Central memory CD8-positive, alpha-beta T cell (primary cell): ENCODE measurements at regions not wholly inside any gene's neighbourhood (a gene's known extent, or its start where the extent isn't known, plus 50 kb on each side); places are given as distances from the start of the nearest gene placed in this dataset.
"Not testable (repeated sequence)": the region's sequence is repeated elsewhere in the genome, so short reads cannot be mapped to it uniquely, and the experiment has no call there.

Experiments used
- ATAC-seq: fragments of 150-1000 bp; cut with Tn5 transposase; replicated peaks from 2 replicates; pipeline ENCODE4 v1.10.0; 2022; ENCODE audit warnings: mild to moderate bottlenecking, moderate FRiP score, moderate number of reproducible peaks; ENCODE audit not compliant: poor library complexity, severe bottlenecking; ENCODE audit errors: extremely low read depth
- DNase-seq, 2 donors: peaks; one replicate each; pipeline ENCODE4 v3.0.0; 2021; ENCODE audit warnings: low spot score in 2 of 2
- H3K27ac Mint-ChIP-seq: one replicate; pipeline ENCODE4 v1.8.0; 2022; ENCODE audit warnings: low read depth, mild to moderate bottlenecking, moderate library complexity, mixed read lengths
- H3K27me3 Mint-ChIP-seq: one replicate; pipeline ENCODE4 v1.8.0; 2022; ENCODE audit warnings: mixed read lengths
- H3K36me3 Mint-ChIP-seq: one replicate; pipeline ENCODE4 v1.8.0; 2022; ENCODE audit warnings: mild to moderate bottlenecking, moderate library complexity, mixed read lengths; ENCODE audit not compliant: insufficient read depth
- H3K4me1 Mint-ChIP-seq: one replicate; pipeline ENCODE4 v1.8.0; 2022; ENCODE audit warnings: mixed read lengths
- H3K4me3 Mint-ChIP-seq: one replicate; pipeline ENCODE4 v1.8.0; 2022; ENCODE audit warnings: mild to moderate bottlenecking, moderate library complexity, mixed read lengths
- H3K9me3 Mint-ChIP-seq: one replicate; pipeline ENCODE4 v1.8.0; 2022; ENCODE audit warnings: mixed read lengths

GRCh38 chr2:110329158-110329557 lies 116.8 kb upstream of the MTLN start:
- not testable (repeated sequence) for H3K27ac Mint-ChIP-seq, DNase-seq, H3K27me3 Mint-ChIP-seq, H3K9me3 Mint-ChIP-seq, ATAC-seq, H3K4me3 Mint-ChIP-seq, H3K4me1 Mint-ChIP-seq, H3K36me3 Mint-ChIP-seq

DNA sequence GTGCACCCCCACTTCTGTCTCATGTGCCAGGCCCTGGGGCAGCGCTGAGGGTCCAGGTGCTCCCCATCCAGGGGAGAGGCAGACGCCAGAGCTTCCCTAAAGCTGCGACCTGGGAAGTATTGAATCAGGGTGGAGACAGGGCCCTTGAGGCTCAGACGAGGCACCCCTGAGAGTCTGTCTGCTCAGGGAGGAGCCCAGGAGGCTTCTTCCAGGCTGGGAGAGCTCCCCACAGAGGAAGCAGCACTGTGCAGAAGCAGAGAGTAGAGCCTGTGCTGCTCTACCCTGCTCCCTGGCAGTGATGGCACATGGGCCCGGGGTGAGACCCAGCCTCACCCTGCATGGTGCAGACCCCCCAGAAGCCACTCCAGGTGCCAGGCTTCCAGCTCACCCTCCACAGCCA lies 116.3 kb upstream of the MTLN start:
- not testable (repeated sequence) for H3K27me3 Mint-ChIP-seq

GRCh38 chr2:110323832-110324231 lies 111.5 kb upstream of the MTLN start:
- not testable (repeated sequence) for H3K36me3 Mint-ChIP-seq, H3K4me3 Mint-ChIP-seq, ATAC-seq, H3K9me3 Mint-ChIP-seq, H3K4me1 Mint-ChIP-seq, H3K27ac Mint-ChIP-seq, DNase-seq, H3K27me3 Mint-ChIP-seq

More for the DNA sequence above, 116.3 kb upstream of the MTLN start:
- H3K27ac Mint-ChIP-seq, H3K36me3 Mint-ChIP-seq, H3K4me3 Mint-ChIP-seq, H3K9me3 Mint-ChIP-seq, H3K4me1 Mint-ChIP-seq, DNase-seq, ATAC-seq: not testable (repeated sequence)

DNA sequence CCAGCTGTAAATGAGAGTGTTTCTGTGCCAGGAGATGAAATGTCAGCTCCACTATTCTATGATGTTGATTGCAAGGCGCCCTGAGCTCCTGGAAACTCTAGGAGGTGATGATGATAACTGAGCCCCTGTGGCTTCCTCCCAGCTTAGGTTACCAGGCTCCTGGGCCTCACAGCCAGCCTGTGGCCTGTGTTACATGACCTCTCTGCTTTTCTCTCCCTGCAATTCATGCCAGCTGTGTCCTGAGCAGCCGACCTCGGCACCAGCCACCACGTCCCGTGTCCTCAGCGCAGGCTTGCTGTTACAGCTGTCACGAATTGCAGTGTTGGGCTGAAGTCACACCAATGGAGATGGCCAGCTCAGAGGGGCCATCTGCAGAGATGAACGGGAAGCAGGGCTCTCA lies 110.2 kb upstream of the MTLN start:
- not testable (repeated sequence) for ATAC-seq

GRCh38 chr2:110320834-110321563 lies 108.7 kb upstream of the MTLN start:
- H3K36me3 Mint-ChIP-seq, H3K4me1 Mint-ChIP-seq, DNase-seq, H3K4me3 Mint-ChIP-seq, H3K9me3 Mint-ChIP-seq, H3K27ac Mint-ChIP-seq, H3K27me3 Mint-ChIP-seq, ATAC-seq: not testable (repeated sequence)

More for the DNA sequence above, 110.2 kb upstream of the MTLN start:
- H3K27ac Mint-ChIP-seq, DNase-seq, H3K4me1 Mint-ChIP-seq, H3K27me3 Mint-ChIP-seq, H3K4me3 Mint-ChIP-seq, H3K9me3 Mint-ChIP-seq, H3K36me3 Mint-ChIP-seq: not testable (repeated sequence)

DNA sequence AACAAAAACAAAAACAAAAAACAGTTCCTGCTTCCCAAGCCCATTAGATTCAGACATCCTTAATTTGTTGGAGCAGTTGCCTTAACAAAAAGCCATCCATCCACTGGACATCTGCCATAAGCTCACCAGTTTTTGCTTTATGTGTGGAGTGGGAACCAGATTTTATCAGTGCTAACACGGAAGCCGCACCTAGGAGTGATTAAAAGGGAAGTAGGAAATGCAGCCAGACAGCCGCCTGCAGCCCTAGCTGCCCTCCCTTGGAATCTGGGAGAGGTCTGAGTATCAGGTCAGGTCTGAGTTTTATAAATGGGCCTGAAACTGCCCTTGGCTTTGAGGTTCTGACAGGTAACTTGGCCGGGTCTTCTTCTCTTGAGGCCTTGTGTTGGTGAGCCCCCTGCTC lies 106.6 kb upstream of the MTLN start:
- not testable (repeated sequence) for DNase-seq, H3K9me3 Mint-ChIP-seq, H3K27ac Mint-ChIP-seq, H3K4me3 Mint-ChIP-seq, ATAC-seq, H3K4me1 Mint-ChIP-seq, H3K36me3 Mint-ChIP-seq, H3K27me3 Mint-ChIP-seq

DNA sequence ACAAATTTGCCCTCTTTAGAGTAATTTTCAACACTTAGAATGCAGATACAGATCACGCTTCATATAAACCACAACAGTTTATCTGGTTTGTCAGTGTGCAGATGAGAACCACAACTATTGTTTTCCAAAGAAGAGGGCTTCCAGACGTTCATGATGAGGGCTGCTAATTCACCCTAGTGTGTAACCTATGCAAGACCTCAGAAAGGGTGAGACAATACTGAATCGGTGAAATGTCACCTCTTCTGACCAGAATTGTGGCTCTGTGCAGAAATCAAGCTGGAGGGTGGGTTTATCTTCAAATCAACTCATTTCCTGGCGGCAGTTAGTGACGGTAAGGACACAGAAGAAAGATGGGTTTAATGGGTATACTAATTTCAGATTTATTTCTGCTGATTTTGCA lies 105.0 kb upstream of the MTLN start:
- not testable (repeated sequence) for DNase-seq, H3K4me3 Mint-ChIP-seq, H3K9me3 Mint-ChIP-seq, H3K36me3 Mint-ChIP-seq, H3K27me3 Mint-ChIP-seq, H3K4me1 Mint-ChIP-seq, H3K27ac Mint-ChIP-seq
- peak; percentile 10 for ATAC-seq

DNA sequence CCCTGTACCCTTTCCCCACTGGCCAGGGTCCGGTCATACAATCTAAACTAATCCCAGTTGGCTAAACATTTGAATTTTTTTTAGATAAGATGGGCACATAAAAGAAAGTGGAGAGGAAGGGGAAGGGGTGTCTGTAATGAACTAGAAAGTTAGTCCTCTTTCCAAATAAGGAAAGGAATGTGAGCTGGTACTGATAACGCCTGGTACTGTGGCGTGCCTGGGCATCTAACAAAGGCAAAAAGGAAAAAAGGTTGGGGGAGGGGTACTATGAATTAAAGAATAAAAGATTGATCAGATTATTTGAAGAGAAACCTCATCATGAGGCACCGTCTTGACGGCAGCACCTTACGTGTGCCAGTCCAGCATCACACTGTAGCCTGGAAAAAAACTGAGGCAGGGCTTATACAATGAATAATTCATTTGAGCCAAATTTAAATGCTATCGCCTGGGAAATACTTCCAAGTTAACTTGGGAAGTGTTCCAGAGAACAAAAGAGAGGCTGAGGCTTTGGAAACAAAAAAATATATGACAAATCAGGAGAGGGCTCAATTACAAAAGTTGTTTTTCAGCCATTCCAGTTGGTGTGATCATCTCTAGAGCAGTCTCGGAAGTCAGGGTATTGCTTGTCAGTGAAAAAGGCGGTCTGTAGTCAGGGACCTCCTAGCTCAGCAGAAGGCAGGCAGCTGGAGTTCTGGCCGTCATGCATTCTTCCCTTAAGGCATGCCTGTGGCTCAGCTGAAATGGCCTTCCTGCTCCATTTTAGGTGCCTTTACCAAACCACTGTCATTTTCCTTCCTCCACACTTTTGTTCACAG lies 103.9 kb upstream of the MTLN start:
- not testable (repeated sequence) for ATAC-seq, H3K27me3 Mint-ChIP-seq, H3K4me3 Mint-ChIP-seq, H3K9me3 Mint-ChIP-seq, H3K4me1 Mint-ChIP-seq, DNase-seq, H3K36me3 Mint-ChIP-seq, H3K27ac Mint-ChIP-seq

DNA sequence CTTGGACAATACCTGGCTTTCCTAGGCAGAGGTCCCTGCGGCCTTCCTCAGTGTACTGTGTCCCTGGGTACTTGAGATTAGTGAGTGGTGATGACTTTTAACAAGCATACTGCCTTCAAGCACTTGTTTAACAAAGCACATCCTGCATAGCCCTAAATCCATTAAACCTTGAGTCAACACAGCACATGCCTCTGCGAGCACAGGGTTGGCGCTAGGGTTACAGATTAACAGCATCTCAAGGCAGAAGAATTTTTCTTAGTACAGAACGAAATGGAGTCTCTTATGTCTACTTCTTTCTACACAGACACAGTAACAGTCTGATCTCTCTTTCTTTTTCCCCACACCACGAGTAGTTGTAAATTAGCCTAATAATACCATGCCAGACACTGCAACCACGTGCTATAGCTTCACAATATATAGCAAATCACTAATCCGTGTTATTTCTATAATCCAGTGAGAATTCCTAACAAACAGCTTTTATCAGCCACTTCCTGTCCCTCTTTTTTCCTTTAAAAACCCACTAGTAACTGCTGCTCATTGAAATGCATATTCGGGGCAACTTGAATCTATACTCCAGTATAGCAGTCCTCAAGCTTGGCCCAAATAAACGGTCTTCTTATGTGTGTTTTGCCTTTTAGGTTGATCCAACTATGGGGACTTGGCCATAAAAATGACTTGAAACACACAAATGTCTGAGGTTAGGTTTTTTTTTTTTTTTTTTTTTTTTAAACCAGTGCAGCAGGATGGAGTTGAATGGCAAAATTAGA lies 102.9 kb upstream of the MTLN start:
- not testable (repeated sequence) for ATAC-seq, H3K4me1 Mint-ChIP-seq, H3K36me3 Mint-ChIP-seq, H3K27ac Mint-ChIP-seq, H3K4me3 Mint-ChIP-seq, DNase-seq, H3K27me3 Mint-ChIP-seq, H3K9me3 Mint-ChIP-seq

- not testable (repeated sequence) for H3K27me3 Mint-ChIP-seq, H3K27ac Mint-ChIP-seq, ATAC-seq, H3K36me3 Mint-ChIP-seq, H3K4me3 Mint-ChIP-seq, DNase-seq, H3K4me1 Mint-ChIP-seq, H3K9me3 Mint-ChIP-seq
These were observed 102.1 kb upstream of the MTLN start for GRCh38 chr2:110314472-110314871.

- H3K27ac Mint-ChIP-seq, H3K27me3 Mint-ChIP-seq, H3K4me1 Mint-ChIP-seq, H3K9me3 Mint-ChIP-seq, DNase-seq, H3K36me3 Mint-ChIP-seq, H3K4me3 Mint-ChIP-seq, ATAC-seq: not testable (repeated sequence)
These were observed 100.7 kb upstream of the MTLN start for GRCh38 chr2:110313032-110313431.

GRCh38 chr2:110311713-110312444 lies 99.5 kb upstream of the MTLN start:
- H3K27ac Mint-ChIP-seq, H3K4me1 Mint-ChIP-seq, H3K36me3 Mint-ChIP-seq, H3K27me3 Mint-ChIP-seq, H3K9me3 Mint-ChIP-seq, DNase-seq, H3K4me3 Mint-ChIP-seq, ATAC-seq: not testable (repeated sequence)
